Fibroblast of lung (primary cell): ENCODE measurements at regions not wholly inside any gene's neighbourhood (a gene's known extent, or its start where the extent isn't known, plus 50 kb on each side); places are given as distances from the start of the nearest gene placed in this dataset.

Source experiments
- CTCF ChIP-seq, 2 donors: IDR thresholded peaks in 1 of 2; conservative IDR thresholded peaks in 1 of 2; 1 replicate in 1 of 2; 2 replicates in 1 of 2; pipeline ENCODE4 v1.5.1; 2011 to 2012; ENCODE audit warnings: low read length in 2 of 2, control low read depth in 1 of 2, inconsistent platforms in 1 of 2, low read depth in 1 of 2, mild to moderate bottlenecking in 1 of 2
- EZH2 ChIP-seq: IDR thresholded peaks from 2 replicates; pipeline ENCODE4 v1.5.1; 2012; ENCODE audit warnings: low read length, control low read depth, mild to moderate bottlenecking; ENCODE audit errors: missing control alignments

- TF ChIP-seq CTCF (conservative IDR thresholded peaks at IDR 0.05 in 1 of 2, IDR thresholded peaks at IDR 0.05 in 1 of 2; ENCODE audit: low read depth in 1 of 2, low read length in 2 of 2): no peak
- no peak for TF ChIP-seq EZH2
Observed at GRCh38 chr4:105042451-105042850, 104.2 kb upstream of the TET2 start.
